K562 (cell line): ENCODE measurements at regions not wholly inside any gene's neighbourhood (a gene's known extent, or its start where the extent isn't known, plus 50 kb on each side); places are given as distances from the start of the nearest gene placed in this dataset.

Source experiments
- ATAC-seq: fragments of 200-7000 bp; cut with Tn5 transposase; 3 replicates; pipeline ENCODE4 v1.9.1; 2020; ENCODE audit warnings: moderate library complexity
- BruUV-seq: library from RNA; stranded (reverse); fragments of 400-500 nt; replicated peaks from 2 replicates; lab custom pipeline; 2021; lab: Mats Ljungman, UMichigan
- CTCF ChIA-PET: fragments of 300-600 bp; formaldehyde crosslinking; extraction: SDS; loops from one replicate; lab custom pipeline; 2021; ENCODE audit warnings: low intra/inter-chr PET ratio; lab: Yijun Ruan, JAX
- POLR2A ChIA-PET: fragments of 300-600, 350-650 bp; sonication (Branson Sonifier 250); formaldehyde crosslinking; extraction: SDS; loops from one replicate; lab custom pipeline; 2021; ENCODE audit warnings: antibody characterized with exemption, inconsistent platforms; lab: Yijun Ruan, JAX
- DNase-seq, 4 experiments: peaks; one replicate each; pipeline versions ENCODE4 v3.0.0 to v3.0.0-alpha.2; 2011 to 2018; ENCODE audit warnings: low spot score in 3 of 4, mixed read lengths in 3 of 4; ENCODE audit errors: extremely low read depth in 1 of 4
- FAIRE-seq: peaks from 2 replicates; lab custom pipeline; 2011; peaks lifted over from hg19 to GRCh38; lab: Jason Lieb, UNC
- H2AFZ ChIP-seq: 2 replicates; pipeline ENCODE4 v1.6.0; 2011; ENCODE audit warnings: low read depth, low read length, control low read depth, inconsistent platforms
- H3K27ac ChIP-seq: fragments of 200-600 bp; 3 replicates; pipeline ENCODE4 v1.8.0; 2011; ENCODE audit warnings: low read depth, mild to moderate bottlenecking, control low read depth, inconsistent platforms, low read length, moderate library complexity, mixed read lengths; ENCODE audit errors: extremely low read depth
- H3K27me3 ChIP-seq, 2 experiments: fragments of 300-600 bp in 1 of 2; 2 replicates in 1 of 2; 3 replicates in 1 of 2; pipeline versions ENCODE4 v1.6.0 to v1.8.0; 2011; ENCODE audit warnings: inconsistent platforms in 2 of 2, low read length in 2 of 2, mild to moderate bottlenecking in 1 of 2, mixed read lengths in 1 of 2, moderate library complexity in 1 of 2; ENCODE audit not compliant: control insufficient read depth in 2 of 2, insufficient read depth in 2 of 2
- H3K36me3 ChIP-seq: fragments of 300-600 bp; 3 replicates; pipeline ENCODE4 v1.8.0; 2011; ENCODE audit warnings: mild to moderate bottlenecking, low read length, inconsistent platforms; ENCODE audit not compliant: control insufficient read depth, insufficient read depth
- H3K4me1 ChIP-seq, 2 experiments: fragments of 200-600 bp in 1 of 2; replicated peaks in 1 of 2; 2 replicates in 1 of 2; 3 replicates in 1 of 2; pipeline versions ENCODE4 v1.5.1 to v1.8.0; 2011; ENCODE audit warnings: inconsistent platforms in 2 of 2, low read length in 2 of 2, mild to moderate bottlenecking in 1 of 2, mixed read lengths in 1 of 2, moderate library complexity in 1 of 2; ENCODE audit not compliant: control insufficient read depth in 2 of 2, insufficient read depth in 2 of 2
- H3K4me2 ChIP-seq: 2 replicates; pipeline ENCODE4 v1.6.1; 2011; ENCODE audit warnings: low read length, control low read depth, inconsistent platforms, mixed read lengths; ENCODE audit not compliant: insufficient read depth
- H3K4me3 ChIP-seq: fragments of 200-600 bp; sonication (generic), shearing (Covaris generic); 2 replicates; pipeline ENCODE4 v1.5.1; 2016; ENCODE audit warnings: control low read depth, inconsistent platforms
- H3K79me2 ChIP-seq: fragments of 200-600 bp; 3 replicates; pipeline ENCODE4 v1.8.0; 2011; ENCODE audit warnings: low read length, inconsistent platforms; ENCODE audit not compliant: control insufficient read depth, insufficient read depth
- H3K9ac ChIP-seq, 2 experiments: 2 replicates each; pipeline versions ENCODE4 v1.6.0 to v1.6.1; 2011; ENCODE audit warnings: low read depth in 2 of 2, low read length in 2 of 2, control low read depth in 1 of 2, inconsistent platforms in 1 of 2, mild to moderate bottlenecking in 1 of 2, mixed read lengths in 1 of 2; ENCODE audit not compliant: insufficient read depth in 1 of 2
- H3K9me1 ChIP-seq: one replicate; pipeline ENCODE4 v1.6.0; 2011; ENCODE audit warnings: inconsistent platforms, mild to moderate bottlenecking, low read length, moderate library complexity; ENCODE audit not compliant: control insufficient read depth, insufficient read depth
- H3K9me3 ChIP-seq: replicated peaks from 2 replicates; pipeline ENCODE4 v1.5.1; 2011; ENCODE audit warnings: low read depth, low read length, inconsistent platforms; ENCODE audit not compliant: control insufficient read depth, insufficient read depth
- H4K20me1 ChIP-seq: replicated peaks from 2 replicates; pipeline ENCODE4 v1.6.1; 2011; ENCODE audit warnings: low read length, inconsistent platforms, mixed read lengths; ENCODE audit not compliant: control insufficient read depth, insufficient read depth
- ARID4B ChIP-seq: sonication (generic); formaldehyde crosslinking; IDR thresholded peaks from 2 replicates; pipeline ENCODE4 v1.8.0; 2022; ENCODE audit warnings: mild to moderate bottlenecking, missing genetic modification reagents
- NUFIP1 ChIP-seq: fragments of 450-650 bp; IDR thresholded peaks from 2 replicates; pipeline ENCODE4 v1.6.1; 2018; ENCODE audit not compliant: partially characterized antibody
- PCBP1 ChIP-seq: fragments of 200-400 bp; formaldehyde crosslinking; IDR thresholded peaks from 2 replicates; pipeline ENCODE4 v1.6.1; 2018; ENCODE audit warnings: mild to moderate bottlenecking, low read depth, low read length; ENCODE audit not compliant: poor library complexity, severe bottlenecking
- POLR2G ChIP-seq: fragments of 200-400 bp; formaldehyde crosslinking; IDR thresholded peaks from 2 replicates; pipeline ENCODE4 v1.6.1; 2017; ENCODE audit warnings: low read depth, mild to moderate bottlenecking, antibody characterized with exemption, low read length, moderate library complexity
- RBM25 ChIP-seq: fragments of 200-400 bp; formaldehyde crosslinking; IDR thresholded peaks from 2 replicates; pipeline ENCODE4 v1.6.1; 2018; ENCODE audit warnings: low read length, low read depth, moderate library complexity; ENCODE audit not compliant: severe bottlenecking
- RBM39 ChIP-seq: fragments of 200-400 bp; formaldehyde crosslinking; optimal IDR thresholded peaks from 2 replicates; pipeline ENCODE3; 2018; ENCODE audit warnings: low read depth, low read length
- RNF219 ChIP-seq: fragments of 250-450 bp; sonication (Bioruptor Pico); IDR thresholded peaks from 2 replicates; pipeline ENCODE4 v1.5.0; 2022; ENCODE audit warnings: mild to moderate bottlenecking
- SPI1 ChIP-seq: IDR thresholded peaks from 2 replicates; pipeline ENCODE4 v1.6.1; 2011; ENCODE audit warnings: low read depth, low read length, control low read depth, borderline replicate concordance
- YY1 ChIP-seq, 3 experiments: IDR thresholded peaks; 2 replicates each; pipeline ENCODE4 v1.6.1; 2011; ENCODE audit warnings: low read length in 2 of 3, mild to moderate bottlenecking in 2 of 3, moderate library complexity in 2 of 3, borderline replicate concordance in 1 of 3, control low read depth in 1 of 3, low read depth in 1 of 3; ENCODE audit not compliant: insufficient read depth in 3 of 3, insufficient replicate concordance in 2 of 3, control insufficient read depth in 1 of 3, insufficient read length in 1 of 3; ENCODE audit errors: extremely low read depth in 1 of 3
- ZBTB49 ChIP-seq: sonication (generic); formaldehyde crosslinking; IDR thresholded peaks from 2 replicates; pipeline ENCODE4 v1.8.0; 2022; ENCODE audit warnings: missing genetic modification reagents, mild to moderate bottlenecking, borderline replicate concordance
- ZSCAN29 ChIP-seq: fragments of 450-650 bp; IDR thresholded peaks from 2 replicates; pipeline ENCODE4 v1.6.1; 2017
- WGBS: fragments of 100-300 bp; shearing (Covaris generic); methylation state at CpG from one replicate; pipeline ENCODE4 v1.1.6; 2016; ENCODE audit warnings: low coverage, mixed read lengths; ENCODE audit not compliant: insufficient coverage; ENCODE audit errors: missing lambda C conversion rate; 5-methylcytosine and 5-hydroxymethylcytosine counted together
- in situ Hi-C: fragments of 300-500 bp; cut with MboI; formaldehyde crosslinking; loops from 4 replicates; pipeline ENCODE4 v1.15.0; 2018; ENCODE audit warnings: inconsistent platforms, mixed read lengths
- intact Hi-C: fragments of 100-400 bp; cut with micrococcal nuclease; formaldehyde crosslinking; loops from 2 replicates; pipeline ENCODE4 v1.14.2; 2022
- TF ChIP-seq, protein P1 (sequence below): fragments of 250-450 bp; sonication (Bioruptor Pico); IDR thresholded peaks from 2 replicates; pipeline ENCODE4 v1.8.0; 2021; ENCODE audit warnings: borderline replicate concordance, mild to moderate bottlenecking, moderate library complexity; ENCODE audit not compliant: poor library complexity, severe bottlenecking

DNA sequence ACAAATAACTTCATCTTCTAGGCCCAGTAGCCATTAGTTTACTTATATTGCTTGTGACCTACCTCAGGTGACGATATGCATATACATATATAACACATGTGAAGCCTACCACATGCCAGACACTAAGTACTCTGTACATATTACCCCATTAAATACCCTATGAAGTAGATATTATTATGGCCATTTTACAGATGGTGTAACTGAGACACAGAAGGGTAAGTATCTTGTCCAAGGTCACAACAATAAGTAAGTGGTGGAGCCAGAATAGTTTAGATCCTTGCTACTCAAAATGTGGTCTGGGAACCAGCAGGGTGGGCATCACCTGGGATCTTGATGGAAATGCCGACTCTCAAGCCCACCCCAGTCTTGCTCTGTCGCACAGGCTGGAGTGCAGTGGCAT, 78.1 kb upstream of the RAPGEF2 start:
- Histone ChIP-seq H3K79me2 (no peaks in the 10 kb centered on the region), H3K9ac (no peak overlapping the region), H3K27ac (no peak overlapping the region), H2AFZ (no peak overlapping the region), H3K27me3 (no peaks in the 10 kb centered on the region), H4K20me1 (no peaks in the 10 kb centered on the region), H3K4me2 (no peak overlapping the region), H3K4me1 (no peaks in the 10 kb centered on the region; a peak in 1 of 5 replicates), H3K9me3 (no peaks in the 10 kb centered on the region), H3K36me3 (no peaks in the 10 kb centered on the region), H3K9me1 (no peaks in the 10 kb centered on the region), H3K4me3 (no peak overlapping the region)
- CTCF ChIA-PET = no interaction called here
- BruUV-seq = no TSS peak
- DNase-seq (no peak), ATAC-seq (no peak; the same call in 2 of the 3 replicates), FAIRE-seq (no peak)
- intact Hi-C loops = loop anchor here (5.0 kb wide), 1 partner anchor 82 kb away; no protein-coding TSS in a partner anchor
- POLR2A ChIA-PET = interaction anchor here (1.5 kb wide), 1 partner anchor 10 kb away, joined by 4 read pairs; no protein-coding TSS in a partner anchor
- 79% methylated on average over 3 of the region's 3 CpGs for WGBS
- in situ Hi-C loops = no loop called here
- TF ChIP-seq YY1 (IDR thresholded peaks at IDR 0.05; ENCODE audit: borderline replicate concordance in 1 of 3, control insufficient read depth in 1 of 3, extremely low read depth in 1 of 3, insufficient read depth in 3 of 3, insufficient read length in 1 of 3, insufficient replicate concordance in 2 of 3, low read depth in 1 of 3, low read length in 2 of 3) = no peak
- TF ChIP-seq, protein P1, sequence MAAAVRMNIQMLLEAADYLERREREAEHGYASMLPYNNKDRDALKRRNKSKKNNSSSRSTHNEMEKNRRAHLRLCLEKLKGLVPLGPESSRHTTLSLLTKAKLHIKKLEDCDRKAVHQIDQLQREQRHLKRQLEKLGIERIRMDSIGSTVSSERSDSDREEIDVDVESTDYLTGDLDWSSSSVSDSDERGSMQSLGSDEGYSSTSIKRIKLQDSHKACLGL (CRISPR knock-in tag) = no peak
- TF ChIP-seq ARID4B (CRISPR knock-in tag) = no peak
- peak; percentile 92 for TF ChIP-seq RBM25
- TF ChIP-seq PCBP1 = no peak
- TF ChIP-seq RBM39 = no peak
- no peak for TF ChIP-seq POLR2G
- no peak for TF ChIP-seq NUFIP1
- TF ChIP-seq ZSCAN29 = no peak
- TF ChIP-seq ZBTB49 (CRISPR knock-in tag) = no peak
- no peak for TF ChIP-seq SPI1
- TF ChIP-seq RNF219 (CRISPR knock-in tag) = no peak
